ENCODE measurements at regions not wholly inside any gene's neighbourhood (a gene's known extent, or its start where the extent isn't known, plus 50 kb on each side); places are given as distances from the start of the nearest gene placed in this dataset.

- Mint-ChIP-seq H3K36me3 (ENCODE audit: low read depth) (0 out of 2 replicates have a peak, but pooled peaks cover 5% of the 10 kb centered on the region), H3K9me3 (peaks cover 70% of the 10 kb centered on the region), H3K27ac (no peak overlapping the region), H3K27me3 (ENCODE audit: insufficient read depth) (peaks cover 4% of the 10 kb centered on the region), H3K4me3 (no peak overlapping the region), H3K4me1 (ENCODE audit: low read depth) (no peaks in the 10 kb centered on the region)
- no peak for DNase-seq
- TF ChIP-seq CTCF (IDR thresholded peaks at IDR 0.05), result no peak
Observed at GRCh38 chr2:2830576-2830975, 499.5 kb upstream of the MYT1L start.

- peaks cover 9% of the 10 kb centered on the region; the same call in 1 of the 2 replicates for H3K36me3 Mint-ChIP-seq (ENCODE audit: low read depth)
- no peaks in the 10 kb centered on the region for H3K4me1 Mint-ChIP-seq (ENCODE audit: low read depth)
- no peak for DNase-seq
- TF ChIP-seq CTCF (IDR thresholded peaks at IDR 0.05), result no peak
- H3K27me3 Mint-ChIP-seq (ENCODE audit: insufficient read depth), result peaks cover 4% of the 10 kb centered on the region
- no peak overlapping the region for H3K4me3 Mint-ChIP-seq
- no peak overlapping the region for H3K27ac Mint-ChIP-seq
- H3K9me3 Mint-ChIP-seq, result peaks cover 69% of the 10 kb centered on the region
Observed at GRCh38 chr2:2828774-2829368, 497.8 kb upstream of the MYT1L start.

GRCh38 chr2:2827761-2828221 lies 496.7 kb upstream of the MYT1L start:
- Mint-ChIP-seq H3K4me1 (ENCODE audit: low read depth) (no peaks in the 10 kb centered on the region), H3K36me3 (ENCODE audit: low read depth) (peaks cover 9% of the 10 kb centered on the region; the same call in 1 of the 2 replicates), H3K27ac (no peak overlapping the region), H3K27me3 (ENCODE audit: insufficient read depth) (peaks cover 3% of the 10 kb centered on the region), H3K9me3 (peaks cover 60% of the 10 kb centered on the region), H3K4me3 (no peak overlapping the region)
- no peak for TF ChIP-seq CTCF (IDR thresholded peaks at IDR 0.05)
- no peak for DNase-seq

GRCh38 chr2:2827046-2827636 lies 496.1 kb upstream of the MYT1L start:
- peaks cover 3% of the 10 kb centered on the region for H3K27me3 Mint-ChIP-seq (ENCODE audit: insufficient read depth)
- peaks cover 64% of the 10 kb centered on the region for H3K9me3 Mint-ChIP-seq
- H3K4me3 Mint-ChIP-seq, result no peak overlapping the region
- H3K4me1 Mint-ChIP-seq (ENCODE audit: low read depth), result no peaks in the 10 kb centered on the region
- H3K36me3 Mint-ChIP-seq (ENCODE audit: low read depth), result peaks cover 9% of the 10 kb centered on the region; the same call in 1 of the 2 replicates
- no peak overlapping the region for H3K27ac Mint-ChIP-seq
- DNase-seq, result no peak
- TF ChIP-seq CTCF (IDR thresholded peaks at IDR 0.05), result no peak

GRCh38 chr2:2826621-2827020 lies 495.5 kb upstream of the MYT1L start:
- Mint-ChIP-seq H3K27ac (no peak overlapping the region), H3K4me3 (no peak overlapping the region), H3K9me3 (peaks cover 59% of the 10 kb centered on the region), H3K27me3 (ENCODE audit: insufficient read depth) (peaks cover 3% of the 10 kb centered on the region), H3K36me3 (ENCODE audit: low read depth) (peaks cover 9% of the 10 kb centered on the region; the same call in 1 of the 2 replicates), H3K4me1 (ENCODE audit: low read depth) (no peaks in the 10 kb centered on the region)
- DNase-seq, result no peak
- TF ChIP-seq CTCF (IDR thresholded peaks at IDR 0.05), result no peak

Measured in HFFc6 (cell line).